ENCODE measurements at regions not wholly inside any gene's neighbourhood (a gene's known extent, or its start where the extent isn't known, plus 50 kb on each side); places are given as distances from the start of the nearest gene placed in this dataset.

DNA sequence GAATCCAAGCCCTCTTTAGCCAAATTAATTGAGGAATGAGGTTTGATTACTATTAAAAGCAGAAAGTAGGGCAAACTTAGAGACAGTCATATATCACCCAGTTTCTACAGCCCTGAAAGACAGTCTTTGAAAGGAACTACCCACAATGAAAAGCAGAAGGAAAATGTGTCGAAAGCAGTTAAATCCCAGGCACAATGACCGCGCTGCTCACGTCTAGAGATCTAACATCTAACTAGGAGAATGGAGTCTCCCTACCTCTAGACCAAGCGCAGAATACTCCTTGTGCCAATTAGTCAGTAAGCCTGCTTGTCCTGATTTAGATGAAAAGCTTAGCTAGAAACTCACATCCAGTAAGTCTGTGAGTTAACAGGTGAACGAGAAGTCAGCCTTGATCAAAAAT is 350.0 kb downstream of the FGFR2 start:
- no peak for DNase-seq
- TF ChIP-seq, protein P1, sequence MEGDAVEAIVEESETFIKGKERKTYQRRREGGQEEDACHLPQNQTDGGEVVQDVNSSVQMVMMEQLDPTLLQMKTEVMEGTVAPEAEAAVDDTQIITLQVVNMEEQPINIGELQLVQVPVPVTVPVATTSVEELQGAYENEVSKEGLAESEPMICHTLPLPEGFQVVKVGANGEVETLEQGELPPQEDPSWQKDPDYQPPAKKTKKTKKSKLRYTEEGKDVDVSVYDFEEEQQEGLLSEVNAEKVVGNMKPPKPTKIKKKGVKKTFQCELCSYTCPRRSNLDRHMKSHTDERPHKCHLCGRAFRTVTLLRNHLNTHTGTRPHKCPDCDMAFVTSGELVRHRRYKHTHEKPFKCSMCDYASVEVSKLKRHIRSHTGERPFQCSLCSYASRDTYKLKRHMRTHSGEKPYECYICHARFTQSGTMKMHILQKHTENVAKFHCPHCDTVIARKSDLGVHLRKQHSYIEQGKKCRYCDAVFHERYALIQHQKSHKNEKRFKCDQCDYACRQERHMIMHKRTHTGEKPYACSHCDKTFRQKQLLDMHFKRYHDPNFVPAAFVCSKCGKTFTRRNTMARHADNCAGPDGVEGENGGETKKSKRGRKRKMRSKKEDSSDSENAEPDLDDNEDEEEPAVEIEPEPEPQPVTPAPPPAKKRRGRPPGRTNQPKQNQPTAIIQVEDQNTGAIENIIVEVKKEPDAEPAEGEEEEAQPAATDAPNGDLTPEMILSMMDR (IDR thresholded peaks at IDR 0.05): no peak
- TF ChIP-seq POLR2A (IDR thresholded peaks at IDR 0.05): no peak
- intact Hi-C loops (cut with DNase I): no loop called here
- no peaks in the 10 kb centered on the region for H3K27me3 ChIP-seq
- H3K9me3 ChIP-seq: no peaks in the 10 kb centered on the region
- WGBS, 2 donors: 88 to 90% methylated on average over 6 of the region's 6 CpGs
- H3K4me3 ChIP-seq (replicated peaks in 1 of 3): no peak overlapping the region
- no peaks in the 10 kb centered on the region for H3K36me3 ChIP-seq
- peaks cover 0 to 5% of the 10 kb centered on the region in 2 donors for H3K4me1 ChIP-seq
- H3K27ac ChIP-seq: no peak overlapping the region

DNA sequence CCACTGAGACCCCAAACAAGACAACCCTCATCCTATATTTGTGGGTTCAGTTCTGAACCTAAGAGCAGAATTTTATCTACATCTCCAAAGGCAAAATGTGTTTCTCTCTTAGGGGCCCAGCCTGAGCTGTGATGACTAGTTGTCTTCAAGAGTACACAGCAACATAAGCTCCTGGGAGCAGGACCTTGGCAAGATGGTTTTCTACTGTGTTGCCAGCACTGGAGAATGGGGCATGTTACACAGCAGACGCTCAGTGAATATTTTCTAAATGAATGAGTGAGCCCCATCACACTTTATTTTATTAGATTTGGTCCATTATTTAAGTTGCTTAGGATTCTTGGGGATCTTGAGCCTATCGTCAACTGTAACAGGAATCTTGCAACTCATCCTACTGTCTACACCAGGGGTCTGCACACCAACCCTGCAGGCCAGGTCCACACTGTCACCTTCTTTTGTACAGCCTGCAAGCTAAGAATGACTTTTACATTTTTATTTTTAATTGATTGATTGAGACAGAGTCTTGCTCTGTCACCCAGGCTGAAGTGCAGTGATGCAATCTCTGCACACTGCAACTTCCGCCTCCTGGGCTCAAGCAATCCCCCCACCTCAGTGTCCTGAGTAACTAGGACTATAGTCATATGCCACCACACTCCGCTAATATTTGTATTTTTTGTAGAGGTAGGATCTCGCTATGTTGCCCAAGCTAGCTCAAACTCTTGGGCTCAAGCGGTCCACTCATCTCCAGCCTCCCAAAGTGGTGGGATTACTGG is 347.1 kb downstream of the FGFR2 start:
- intact Hi-C loops (cut with DNase I): no loop called here
- Histone ChIP-seq H3K4me3 (replicated peaks in 1 of 3) (no peak overlapping the region), H3K9me3 (no peaks in the 10 kb centered on the region), H3K27me3 (no peaks in the 10 kb centered on the region), H3K4me1 (no peaks in the 10 kb centered on the region), H3K27ac (no peak overlapping the region), H3K36me3 (no peaks in the 10 kb centered on the region)
- TF ChIP-seq, protein P1 (IDR thresholded peaks at IDR 0.05): no peak
- no peak for TF ChIP-seq POLR2A (IDR thresholded peaks at IDR 0.05)
- 95 to 96% methylated on average over 6 of the region's 6 CpGs for WGBS, 2 donors
- DNase-seq: no peak

DNA sequence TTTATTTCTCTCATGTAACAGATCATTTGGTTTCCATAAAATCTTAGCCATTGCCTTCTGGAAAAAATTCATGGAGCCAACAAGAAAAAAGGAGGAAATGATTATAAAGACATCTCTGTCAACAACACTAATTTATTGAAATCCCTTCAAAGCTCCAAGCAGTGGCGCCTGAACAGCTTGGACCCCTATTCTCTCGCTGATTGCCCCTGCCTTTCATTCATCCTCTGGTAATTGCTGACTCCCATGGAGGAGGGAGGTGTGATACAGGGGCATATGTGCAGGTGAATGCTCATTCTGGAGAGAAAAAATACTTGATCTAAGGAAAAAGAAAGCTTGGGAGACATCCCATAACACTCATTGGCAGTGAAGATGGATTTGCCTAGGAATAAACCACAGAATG is 345.5 kb downstream of the FGFR2 start:
- 85 to 89% methylated on average over 2 of the region's 2 CpGs for WGBS, 2 donors
- intact Hi-C loops (cut with DNase I): no loop called here
- Histone ChIP-seq H3K9me3 (no peaks in the 10 kb centered on the region), H3K27ac (no peak overlapping the region), H3K4me3 (replicated peaks in 1 of 3) (no peak overlapping the region), H3K4me1 (no peaks in the 10 kb centered on the region), H3K27me3 (no peaks in the 10 kb centered on the region), H3K36me3 (no peaks in the 10 kb centered on the region)
- no peak for DNase-seq
- TF ChIP-seq, protein P1 (IDR thresholded peaks at IDR 0.05): no peak
- no peak for TF ChIP-seq POLR2A (IDR thresholded peaks at IDR 0.05)

DNA sequence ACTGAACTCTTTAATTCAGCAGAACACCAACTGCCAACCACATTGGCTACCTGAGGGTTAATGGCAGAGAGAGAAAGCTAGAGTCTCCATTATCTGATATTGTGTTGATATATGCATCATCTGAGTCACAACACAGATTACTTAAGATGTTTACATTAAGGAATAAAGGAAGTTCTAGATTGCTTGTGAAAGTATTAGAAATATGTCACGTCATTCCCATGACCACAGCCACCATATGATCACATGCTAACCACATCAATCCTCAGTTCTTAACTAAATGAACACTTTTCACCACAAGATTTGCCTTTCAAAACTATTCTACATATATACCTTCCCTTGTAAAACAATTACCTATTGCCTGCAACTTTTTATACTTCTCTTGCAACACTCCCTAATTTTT is 337.9 kb downstream of the FGFR2 start:
- Histone ChIP-seq H3K4me1 (peaks cover 4 to 14% of the 10 kb centered on the region in 2 donors), H3K27me3 (no peaks in the 10 kb centered on the region), H3K9me3 (no peaks in the 10 kb centered on the region), H3K36me3 (no peaks in the 10 kb centered on the region), H3K27ac (no peak overlapping the region), H3K4me3 (replicated peaks in 1 of 3) (no peak overlapping the region)
- DNase-seq: no peak
- TF ChIP-seq POLR2A (IDR thresholded peaks at IDR 0.05): no peak
- WGBS, 2 donors: 76 to 80% methylated on average over 1 of the region's 1 CpG
- intact Hi-C loops (cut with DNase I): no loop called here

DNA sequence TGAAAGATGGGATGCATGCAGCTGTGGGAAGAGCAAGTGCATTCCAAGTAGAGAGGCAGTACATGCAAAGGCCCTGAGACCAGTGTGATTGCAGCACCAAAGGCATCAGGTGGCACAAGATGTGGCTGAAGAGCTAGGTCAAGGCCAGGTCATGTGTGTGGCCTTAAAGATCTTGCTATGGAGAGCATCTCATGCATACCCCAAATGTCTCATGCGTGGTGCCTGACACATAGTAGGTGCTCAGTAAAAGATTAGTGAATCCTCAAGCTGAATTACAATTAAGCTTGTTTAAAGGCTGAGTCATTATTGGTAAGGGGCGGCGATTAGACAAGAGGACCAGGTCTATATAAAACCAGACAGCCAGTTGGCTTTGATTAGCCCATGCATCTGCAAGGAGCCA is 336.6 kb downstream of the FGFR2 start:
- WGBS, 2 donors: 92 to 100% methylated on average over 3 of the region's 3 CpGs
- no peak overlapping the region for H3K27ac ChIP-seq
- intact Hi-C loops (cut with DNase I): no loop called here
- no peaks in the 10 kb centered on the region for H3K36me3 ChIP-seq
- no peak overlapping the region for H3K4me3 ChIP-seq (replicated peaks in 1 of 3)
- TF ChIP-seq, protein P1 (IDR thresholded peaks at IDR 0.05): no peak
- no peak for TF ChIP-seq POLR2A (IDR thresholded peaks at IDR 0.05)
- H3K27me3 ChIP-seq: no peaks in the 10 kb centered on the region
- no peaks in the 10 kb centered on the region for H3K9me3 ChIP-seq
- no peak for DNase-seq
- H3K4me1 ChIP-seq: peaks cover 9 to 20% of the 10 kb centered on the region in 2 donors

All from thyroid gland (tissue), 4 donors.